IMR-90 (cell line): ENCODE measurements at regions not wholly inside any gene's neighbourhood (a gene's known extent, or its start where the extent isn't known, plus 50 kb on each side); places are given as distances from the start of the nearest gene placed in this dataset.

ENCODE experiments used
- ATAC-seq: fragments of 200-7000 bp; cut with Tn5 transposase; 2 replicates; pipeline ENCODE4 v1.9.1; 2020; ENCODE audit warnings: low read depth, mild to moderate bottlenecking, moderate library complexity
- BruUV-seq: library from RNA; stranded (reverse); fragments of 400-500 nt; replicated peaks from 2 replicates; lab custom pipeline; 2021; lab: Mats Ljungman, UMichigan
- CTCF ChIA-PET: fragments of 300-600 bp; formaldehyde crosslinking; extraction: SDS; loops from one replicate; lab custom pipeline; 2021; ENCODE audit warnings: antibody characterized with exemption; lab: Yijun Ruan, JAX
- POLR2A ChIA-PET: fragments of 300-600 bp; sonication (Branson Sonifier 250); formaldehyde crosslinking; loops from one replicate; lab custom pipeline; 2022; ENCODE audit warnings: antibody characterized with exemption; ENCODE audit not compliant: unreplicated experiment; lab: Charles Lee
- DNase-seq: peaks from one replicate; pipeline ENCODE4 v3.0.0; 2013
- H2AFZ ChIP-seq: replicated peaks from 2 replicates; pipeline ENCODE3; 2013; ENCODE audit warnings: low read length, mild to moderate bottlenecking; ENCODE audit not compliant: poor library complexity
- H2AK5ac ChIP-seq: 2 replicates; pipeline ENCODE4 v1.6.1; 2013; ENCODE audit warnings: low read depth, low read length, inconsistent platforms
- H2AK9ac ChIP-seq: replicated peaks from 2 replicates; pipeline ENCODE3; 2013; ENCODE audit warnings: mild to moderate bottlenecking, low read depth, low read length, moderate library complexity; ENCODE audit not compliant: poor library complexity
- H2BK120ac ChIP-seq: 2 replicates; pipeline ENCODE4 v1.6.1; 2013; ENCODE audit warnings: low read depth, low read length, inconsistent platforms
- H2BK15ac ChIP-seq: 3 replicates; pipeline ENCODE4 v1.6.1; 2013; ENCODE audit warnings: low read depth, low read length, inconsistent platforms
- H2BK20ac ChIP-seq: 2 replicates; pipeline ENCODE4 v1.6.1; 2013; ENCODE audit warnings: low read depth, mild to moderate bottlenecking, inconsistent platforms, low read length, moderate library complexity
- H2BK5ac ChIP-seq: 2 replicates; pipeline ENCODE4 v1.6.1; 2013; ENCODE audit warnings: mild to moderate bottlenecking, low read depth, low read length, inconsistent platforms; ENCODE audit not compliant: poor library complexity, severe bottlenecking
- H3K14ac ChIP-seq: replicated peaks from 2 replicates; pipeline ENCODE4 v1.6.1; 2013; ENCODE audit warnings: low read depth, low read length, inconsistent platforms
- H3K18ac ChIP-seq: 2 replicates; pipeline ENCODE4 v1.6.1; 2013; ENCODE audit warnings: low read depth, low read length, control low read depth
- H3K23ac ChIP-seq: 2 replicates; pipeline ENCODE4 v1.6.1; 2013; ENCODE audit warnings: low read depth, low read length, inconsistent platforms
- H3K27ac ChIP-seq: 2 replicates; pipeline ENCODE4 v1.5.1; 2013; ENCODE audit warnings: mild to moderate bottlenecking, control low read depth, low read length; ENCODE audit not compliant: insufficient read depth
- H3K27me3 ChIP-seq: 2 replicates; pipeline ENCODE4 v1.6.1; 2013; ENCODE audit warnings: low read length; ENCODE audit not compliant: control insufficient read depth, insufficient read depth
- H3K36me3 ChIP-seq: 2 replicates; pipeline ENCODE4 v1.6.1; 2013; ENCODE audit warnings: low read length, mixed read lengths; ENCODE audit not compliant: control insufficient read depth, insufficient read depth
- H3K4ac ChIP-seq: 2 replicates; pipeline ENCODE4 v1.6.1; 2013; ENCODE audit warnings: low read depth, low read length, inconsistent platforms
- H3K4me1 ChIP-seq: 2 replicates; pipeline ENCODE4 v1.6.1; 2013; ENCODE audit warnings: low read length, mixed read lengths; ENCODE audit not compliant: control insufficient read depth, insufficient read depth
- H3K4me2 ChIP-seq: 2 replicates; pipeline ENCODE4 v1.6.1; 2013; ENCODE audit warnings: low read depth, mild to moderate bottlenecking, control low read depth, low read length, moderate library complexity
- H3K4me3 ChIP-seq: 2 replicates; pipeline ENCODE4 v1.5.1; 2013; ENCODE audit warnings: low read depth, mild to moderate bottlenecking, control low read depth, low read length, moderate library complexity; ENCODE audit not compliant: insufficient read depth
- H3K56ac ChIP-seq: 2 replicates; pipeline ENCODE4 v1.6.1; 2013; ENCODE audit warnings: low read length, inconsistent platforms; ENCODE audit not compliant: insufficient read depth; ENCODE audit errors: extremely low read depth
- H3K79me1 ChIP-seq, 2 experiments: 2 replicates each; pipeline ENCODE4 v1.6.1; 2013; ENCODE audit warnings: low read length in 2 of 2, inconsistent platforms in 1 of 2, low read depth in 1 of 2
- H3K9ac ChIP-seq: 2 replicates; pipeline ENCODE4 v1.6.1; 2013; ENCODE audit warnings: low read depth, low read length, control low read depth
- H3K9me1 ChIP-seq: 2 replicates; pipeline ENCODE4 v1.6.1; 2013; ENCODE audit warnings: low read length, inconsistent platforms; ENCODE audit not compliant: insufficient read depth
- H3K9me3 ChIP-seq: 2 replicates; pipeline ENCODE4 v1.6.1; 2013; ENCODE audit warnings: low read length; ENCODE audit not compliant: control insufficient read depth, insufficient read depth
- H4K20me1 ChIP-seq: 2 replicates; pipeline ENCODE4 v1.6.1; 2013; ENCODE audit warnings: low read length, inconsistent platforms; ENCODE audit not compliant: insufficient read depth
- H4K5ac ChIP-seq: 2 replicates; pipeline ENCODE4 v1.6.1; 2013; ENCODE audit warnings: mild to moderate bottlenecking, low read depth, low read length, control low read depth
- H4K8ac ChIP-seq, 2 experiments: 2 replicates each; pipeline ENCODE4 v1.6.1; 2013; ENCODE audit warnings: low read depth in 2 of 2, low read length in 2 of 2, control low read depth in 1 of 2, inconsistent platforms in 1 of 2
- H4K91ac ChIP-seq: 2 replicates; pipeline ENCODE4 v1.6.1; 2013; ENCODE audit warnings: low read depth, low read length, inconsistent platforms; ENCODE audit not compliant: insufficient read depth
- CEBPB ChIP-seq: IDR thresholded peaks from 2 replicates; pipeline ENCODE4 v1.6.1; 2012; ENCODE audit warnings: low read depth, low read length, improper control_type of control experiment
- FOS ChIP-seq: fragments of 150-350 bp; IDR thresholded peaks from 2 replicates; pipeline ENCODE4 v1.6.1; 2016; ENCODE audit warnings: low read depth, low read length
- MAFK ChIP-seq: IDR thresholded peaks from 2 replicates; pipeline ENCODE4 v1.6.1; 2012; ENCODE audit warnings: low read depth, low read length, improper control_type of control experiment
- MXI1 ChIP-seq: IDR thresholded peaks from 2 replicates; pipeline ENCODE4 v1.6.1; 2012; ENCODE audit warnings: low read depth, mild to moderate bottlenecking, low read length, moderate library complexity, borderline replicate concordance
- NFE2L2 ChIP-seq: fragments of 150-350 bp; IDR thresholded peaks from 2 replicates; pipeline ENCODE4 v1.6.1; 2016; ENCODE audit warnings: low read depth, mild to moderate bottlenecking, low read length
- RAD21 ChIP-seq: IDR thresholded peaks from 2 replicates; pipeline ENCODE4 v1.6.1; 2012; ENCODE audit warnings: low read length, improper control_type of control experiment
- RFX5 ChIP-seq: IDR thresholded peaks from 2 replicates; pipeline ENCODE4 v1.8.0; 2012; ENCODE audit warnings: low read depth, mild to moderate bottlenecking, low read length, moderate library complexity
- SMC3 ChIP-seq: fragments of 150-350 bp; IDR thresholded peaks from 2 replicates; pipeline ENCODE4 v1.6.1; 2016; ENCODE audit warnings: low read depth, mild to moderate bottlenecking, antibody characterized with exemption, low read length, moderate library complexity
- WGBS, 2 experiments: methylation state at CpG; one replicate each; pipeline versions ENCODE4 v1.1.5 to v1.1.7; 2013; ENCODE audit warnings: missing lambda C conversion rate in 2 of 2; ENCODE audit not compliant: insufficient read length in 1 of 2; ENCODE audit errors: extremely low coverage in 2 of 2; 5-methylcytosine and 5-hydroxymethylcytosine counted together
- dilution Hi-C: fragments of 300-500 bp; cut with HindIII; formaldehyde crosslinking; loops from one replicate; pipeline ENCODE4 v1.14.3; 2018; ENCODE audit warnings: low sequenced_read_pairs; ENCODE audit not compliant: unreplicated experiment
- in situ Hi-C: fragments of 300-500 bp; cut with MboI; formaldehyde crosslinking; loops from 3 replicates; pipeline ENCODE4 v1.14.3; 2019; ENCODE audit warnings: low sequenced_read_pairs, inconsistent platforms, mixed read lengths
- intact Hi-C: fragments of 100-400 bp; cut with micrococcal nuclease; formaldehyde crosslinking; loops from 2 replicates; pipeline ENCODE4 v1.10.0; 2022

DNA sequence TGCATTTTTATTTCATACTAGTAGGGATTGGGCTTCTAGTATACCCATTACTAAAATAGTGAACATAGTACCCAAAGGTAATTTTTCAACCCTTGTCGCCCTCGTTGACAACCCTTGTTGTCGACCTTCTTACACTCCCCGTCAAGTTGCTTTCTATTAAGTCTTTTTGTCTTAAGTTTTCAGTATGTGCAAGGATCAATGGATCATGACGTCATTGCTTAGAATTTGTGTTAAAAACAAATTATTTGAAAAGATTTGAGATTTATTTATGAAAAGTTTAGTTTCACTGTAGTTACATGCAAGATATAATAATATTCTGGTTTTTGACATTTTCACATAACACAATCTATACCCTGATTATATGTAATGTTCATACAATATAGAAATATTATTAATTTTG, 110.4 kb downstream of the CBLN2 start:
- WGBS, 2 experiments, result no CpG with 5 or more reads among the region's 5 CpGs
- Histone ChIP-seq H3K9me3 (peaks cover 9% of the 10 kb centered on the region), H3K4me1 (no peaks in the 10 kb centered on the region), H2BK15ac (no peak overlapping the region), H2BK5ac (no peak overlapping the region), H3K4me3 (no peak overlapping the region), H2AFZ (no peak overlapping the region), H3K23ac (no peak overlapping the region), H3K4me2 (no peak overlapping the region), H2BK20ac (no peak overlapping the region), H3K14ac (no peak overlapping the region), H4K91ac (no peak overlapping the region), H2BK120ac (no peak overlapping the region), H4K5ac (no peak overlapping the region), H3K27ac (no peak overlapping the region), H3K36me3 (no peaks in the 10 kb centered on the region), H3K9me1 (no peaks in the 10 kb centered on the region), H2AK9ac (no peak overlapping the region), H4K8ac (no peak overlapping the region), H3K27me3 (no peaks in the 10 kb centered on the region), H3K56ac (no peak overlapping the region), H3K18ac (no peak overlapping the region), H3K4ac (no peak overlapping the region), H2AK5ac (no peak overlapping the region), H3K79me1 (no peaks in the 10 kb centered on the region), H4K20me1 (no peaks in the 10 kb centered on the region), H3K9ac (no peak overlapping the region)
- DNase-seq (no peak), ATAC-seq (no peak)
- intact Hi-C loops (no loop called here), dilution Hi-C loops (no loop called here), in situ Hi-C loops (no loop called here)
- POLR2A ChIA-PET, result no interaction called here
- CTCF ChIA-PET, result no interaction called here
- no TSS peak for BruUV-seq
- TF ChIP-seq CEBPB, result no peak
- TF ChIP-seq FOS, result no peak
- TF ChIP-seq MAFK, result no peak
- no peak for TF ChIP-seq SMC3
- TF ChIP-seq RFX5, result no peak
- no peak for TF ChIP-seq MXI1
- no peak for TF ChIP-seq RAD21
- no peak for TF ChIP-seq NFE2L2
